GM13976 (cell line): ENCODE measurements at regions not wholly inside any gene's neighbourhood (a gene's known extent, or its start where the extent isn't known, plus 50 kb on each side); places are given as distances from the start of the nearest gene placed in this dataset.

Experiments used
- DNase-seq: peaks from one replicate; pipeline ENCODE4 v3.0.0; 2012; ENCODE audit warnings: low spot score
- in situ Hi-C: fragments of 300-500 bp; cut with MboI; formaldehyde crosslinking; loops from one replicate; pipeline ENCODE4 v1.12.0; 2022; ENCODE audit warnings: low sequenced_read_pairs, mixed read lengths, inconsistent platforms; ENCODE audit not compliant: unreplicated experiment
- TF ChIP-seq, protein P1 (sequence below): IDR thresholded peaks from 2 replicates; pipeline ENCODE4 v1.5.1; 2012; ENCODE audit warnings: borderline replicate concordance, mild to moderate bottlenecking; ENCODE audit not compliant: insufficient read depth; ENCODE audit errors: extremely low read depth, missing control alignments, control extremely low read depth

GRCh38 chr12:11965258-11965910, 105.4 kb upstream of the BCL2L14 start:
- no peak for DNase-seq
- in situ Hi-C loops = no loop called here
- TF ChIP-seq, protein P1, sequence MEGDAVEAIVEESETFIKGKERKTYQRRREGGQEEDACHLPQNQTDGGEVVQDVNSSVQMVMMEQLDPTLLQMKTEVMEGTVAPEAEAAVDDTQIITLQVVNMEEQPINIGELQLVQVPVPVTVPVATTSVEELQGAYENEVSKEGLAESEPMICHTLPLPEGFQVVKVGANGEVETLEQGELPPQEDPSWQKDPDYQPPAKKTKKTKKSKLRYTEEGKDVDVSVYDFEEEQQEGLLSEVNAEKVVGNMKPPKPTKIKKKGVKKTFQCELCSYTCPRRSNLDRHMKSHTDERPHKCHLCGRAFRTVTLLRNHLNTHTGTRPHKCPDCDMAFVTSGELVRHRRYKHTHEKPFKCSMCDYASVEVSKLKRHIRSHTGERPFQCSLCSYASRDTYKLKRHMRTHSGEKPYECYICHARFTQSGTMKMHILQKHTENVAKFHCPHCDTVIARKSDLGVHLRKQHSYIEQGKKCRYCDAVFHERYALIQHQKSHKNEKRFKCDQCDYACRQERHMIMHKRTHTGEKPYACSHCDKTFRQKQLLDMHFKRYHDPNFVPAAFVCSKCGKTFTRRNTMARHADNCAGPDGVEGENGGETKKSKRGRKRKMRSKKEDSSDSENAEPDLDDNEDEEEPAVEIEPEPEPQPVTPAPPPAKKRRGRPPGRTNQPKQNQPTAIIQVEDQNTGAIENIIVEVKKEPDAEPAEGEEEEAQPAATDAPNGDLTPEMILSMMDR = no peak

DNA sequence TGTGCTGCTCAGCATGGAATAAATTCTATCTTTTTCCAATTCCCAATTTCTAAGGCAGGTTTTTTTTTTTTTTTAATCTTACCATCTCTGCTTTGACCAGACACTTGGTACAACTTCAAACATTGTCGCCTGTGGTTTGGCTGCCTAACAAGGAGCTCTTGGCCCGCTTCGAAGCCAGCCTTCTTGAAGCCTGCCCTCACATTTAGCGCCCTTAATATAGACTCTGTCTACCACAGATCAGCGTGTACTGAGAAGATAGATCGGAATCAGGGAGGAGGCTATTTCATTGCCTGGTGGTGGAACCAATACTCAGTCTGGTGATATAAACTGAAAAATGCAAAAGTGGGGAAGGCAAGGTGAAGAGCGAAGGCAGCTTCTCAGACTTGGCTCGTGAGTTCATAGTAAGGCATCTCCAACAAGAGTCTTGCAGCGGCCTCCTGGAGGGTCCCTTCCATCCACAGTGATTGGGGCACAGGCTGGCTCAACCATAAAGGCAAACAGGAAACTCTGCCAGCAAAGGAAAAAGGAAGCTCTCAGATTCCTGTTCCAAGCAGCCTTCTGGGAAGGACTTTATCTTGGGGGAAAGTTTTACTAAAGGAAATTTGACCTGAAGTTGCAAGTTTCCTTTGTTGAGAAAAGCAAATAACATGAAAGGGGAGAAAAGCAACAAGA, 103.2 kb upstream of the BCL2L14 start:
- in situ Hi-C loops = no loop called here
- no peak for DNase-seq
- TF ChIP-seq, protein P1 = no peak

DNA sequence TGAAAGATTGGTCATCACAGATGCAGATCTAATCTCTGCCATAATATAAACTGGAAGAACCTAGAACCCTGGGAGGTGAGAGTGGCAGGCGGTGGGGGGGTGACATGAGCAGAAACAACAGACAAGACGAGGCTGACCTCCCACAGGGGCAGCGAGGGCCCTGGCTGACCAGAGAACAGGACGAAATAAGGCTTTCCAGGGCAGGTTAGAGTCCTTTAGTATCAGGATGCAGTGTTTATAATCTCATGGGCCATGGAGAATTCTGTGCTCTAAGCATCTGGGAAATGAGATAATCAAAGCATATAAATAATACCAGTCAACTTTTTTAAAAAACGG, 102.7 kb upstream of the BCL2L14 start:
- DNase-seq = no peak
- in situ Hi-C loops = no loop called here
- TF ChIP-seq, protein P1 = no peak

DNA sequence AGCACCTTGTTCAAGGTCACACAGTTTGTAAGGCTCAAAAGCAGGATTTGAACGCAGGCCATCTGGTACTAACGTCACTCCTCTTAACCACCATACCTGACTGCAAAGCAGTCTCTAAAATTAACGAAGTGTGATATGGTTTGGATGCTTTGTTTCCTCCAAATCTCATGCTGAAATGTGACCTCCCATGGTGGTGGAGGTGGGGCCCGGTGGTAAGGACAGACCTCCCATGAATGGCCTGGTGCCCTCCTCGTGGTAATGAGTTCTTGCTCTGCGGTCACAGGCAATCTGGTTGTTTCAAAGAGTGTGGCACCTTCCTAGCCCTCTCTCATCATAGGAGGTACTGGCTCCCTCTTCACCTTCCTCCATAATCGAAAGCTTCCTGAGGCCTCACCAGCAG, 102.2 kb upstream of the BCL2L14 start:
- no peak for DNase-seq
- in situ Hi-C loops = no loop called here
- TF ChIP-seq, protein P1 = no peak

DNA sequence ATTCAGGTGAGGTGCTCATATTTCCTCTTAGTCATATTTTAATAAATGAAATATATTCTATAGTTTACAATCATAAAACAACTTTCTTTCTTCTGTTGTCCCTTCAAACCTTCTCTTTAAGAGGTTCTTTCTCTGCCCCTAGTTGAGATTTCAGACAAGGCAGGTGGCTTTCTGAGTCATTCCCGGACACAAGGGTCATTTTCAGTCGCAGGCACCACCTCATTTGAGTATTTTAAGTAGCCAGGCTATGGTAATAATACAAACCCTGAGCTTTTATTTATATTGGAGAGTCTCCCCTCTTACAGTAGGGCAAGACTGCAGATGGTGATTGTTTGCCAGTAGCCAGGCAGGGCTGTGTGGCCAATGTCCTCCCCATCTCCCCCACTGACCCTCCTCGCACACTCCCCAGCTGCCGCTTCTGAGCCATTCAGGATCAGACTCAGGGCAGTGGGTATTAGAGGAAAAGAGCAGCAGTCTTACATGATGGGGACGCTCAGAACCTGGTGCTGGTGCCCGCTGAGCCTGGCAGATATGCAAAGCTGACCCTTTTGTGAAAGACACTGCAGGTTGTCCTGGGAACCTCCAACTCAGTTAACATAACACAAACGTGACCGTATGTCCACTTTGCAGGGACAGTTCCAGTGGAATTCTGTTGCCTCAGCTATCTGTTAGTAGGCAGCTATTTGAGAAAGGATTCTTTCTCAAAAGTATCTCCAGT, 101.1 kb upstream of the BCL2L14 start:
- TF ChIP-seq, protein P1 = no peak
- in situ Hi-C loops = no loop called here
- DNase-seq = peak; percentile 70

GRCh38 chr12:11970155-11970520, 100.6 kb upstream of the BCL2L14 start:
- no peak for DNase-seq

More at GRCh38 chr12:11970155-11970520, 100.6 kb upstream of the BCL2L14 start:
- TF ChIP-seq, protein P1 = no peak
- in situ Hi-C loops = no loop called here
